Stomach (tissue), 8 donors: ENCODE measurements at regions not wholly inside any gene's neighbourhood (a gene's known extent, or its start where the extent isn't known, plus 50 kb on each side); places are given as distances from the start of the nearest gene placed in this dataset.
"Not testable (repeated sequence)": the region's sequence is repeated elsewhere in the genome, so short reads cannot be mapped to it uniquely, and the experiment has no call there.

Source experiments
- DNase-seq, 2 donors: peaks; one replicate each; pipeline versions ENCODE4 v3.0.0 to v3.0.0-alpha.2; 2013 to 2019
- H3K27ac ChIP-seq, 5 donors: fragments of 200-600 bp in 4 of 5; sonication (generic) in 4 of 5; one replicate each; pipeline ENCODE4 v1.5.1; 2013 to 2019; ENCODE audit warnings: mild to moderate bottlenecking in 1 of 5, moderate library complexity in 1 of 5
- H3K27me3 ChIP-seq, 3 donors: fragments of 200-600 bp; sonication (generic); one replicate each; pipeline ENCODE4 v1.5.1; 2017 to 2019; ENCODE audit warnings: mixed run types in 1 of 3
- H3K36me3 ChIP-seq, 4 donors: fragments of 200-600 bp; sonication (generic); 1 replicate in 3 of 4; 2 replicates in 1 of 4; pipeline ENCODE4 v1.5.1; 2016 to 2019
- H3K4me1 ChIP-seq, 4 donors: fragments of 200-600 bp; sonication (generic); one replicate each; pipeline ENCODE4 v1.5.1; 2016 to 2019
- H3K4me3 ChIP-seq, 4 donors: fragments of 200-600 bp; sonication (generic) in 3 of 4; one replicate each; pipeline ENCODE4 v1.5.1; 2016 to 2019; ENCODE audit warnings: mild to moderate bottlenecking in 1 of 4
- H3K9me3 ChIP-seq, 4 donors: fragments of 200-600 bp; sonication (generic); one replicate each; pipeline ENCODE4 v1.5.1; 2016 to 2019
- CTCF ChIP-seq, 7 experiments: fragments of 450-650 bp in 4 of 7; fragments of 200-600 bp in 3 of 7; sonication (generic) in 3 of 7; IDR thresholded peaks; one replicate each; pipeline ENCODE4 v1.5.1; 2016 to 2019; ENCODE audit warnings: antibody characterized with exemption in 7 of 7, control low read depth in 2 of 7, mild to moderate bottlenecking in 1 of 7
- EP300 ChIP-seq: sonication (generic); formaldehyde crosslinking; IDR thresholded peaks from one replicate; pipeline ENCODE4 v1.6.1; 2017; ENCODE audit warnings: antibody characterized with exemption
- POLR2A ChIP-seq, 4 donors: fragments of 450-650 bp; IDR thresholded peaks; one replicate each; pipeline ENCODE4 v1.6.1; 2016; ENCODE audit warnings: antibody characterized with exemption in 4 of 4, control low read depth in 2 of 4, mild to moderate bottlenecking in 1 of 4, moderate library complexity in 1 of 4
- POLR2AphosphoS5 ChIP-seq, 3 donors: sonication (generic); formaldehyde crosslinking; IDR thresholded peaks; one replicate each; pipeline ENCODE4 v1.6.1; 2016; ENCODE audit warnings: antibody characterized with exemption in 3 of 3
- WGBS, 5 donors: extraction: QIAGEN DNeasy Blood & Tissue Kit in 3 of 5; methylation state at CpG; one replicate each; pipeline versions ENCODE4 v1.1.5 to v1.1.7; 2013 to 2018; 5-methylcytosine and 5-hydroxymethylcytosine counted together
- intact Hi-C: fragments of 100-400 bp; cut with DNase I; formaldehyde crosslinking; loops from one replicate; pipeline ENCODE4 v1.15.1; 2023; ENCODE audit warnings: low total_unique reads
- donor health status: healthy with polysubstance abuse.
- donor health status: Bipolar disorder and iron deficiency.
- donor health status: healthy.

DNA sequence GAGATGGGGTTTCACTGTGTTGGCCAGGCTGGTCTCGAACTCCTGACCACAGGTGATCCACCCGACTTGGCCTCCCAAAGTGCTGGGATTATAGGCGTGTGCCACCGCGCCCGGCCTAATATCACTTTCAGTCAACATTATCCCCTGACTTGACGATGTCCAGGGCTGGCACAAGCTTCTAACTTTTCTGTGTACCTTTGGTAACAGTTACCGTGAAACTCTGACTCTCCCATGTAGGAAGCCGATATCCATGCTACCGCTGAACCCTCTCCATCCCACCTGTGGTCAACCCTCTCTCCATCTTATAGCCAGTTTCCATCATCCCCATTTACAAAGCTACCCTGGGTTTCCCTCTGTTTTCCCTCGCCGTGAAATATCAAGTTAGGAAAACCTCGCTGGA is 77.5 kb downstream of the CRLF2 start:
- no peak overlapping the region for H3K27ac ChIP-seq
- no peak for DNase-seq
- H3K9me3 ChIP-seq, result peaks cover 0 to 49% (median 11%) of the 10 kb centered on the region in 4 donors
- no peaks in the 10 kb centered on the region for H3K36me3 ChIP-seq
- no peaks in the 10 kb centered on the region for H3K4me1 ChIP-seq
- WGBS, 5 donors, result 87 to 92% (median 90%) methylated on average over 13 of the region's 13 CpGs
- no peak for TF ChIP-seq POLR2A (IDR thresholded peaks at IDR 0.05)
- no peak for TF ChIP-seq POLR2AphosphoS5 (IDR thresholded peaks at IDR 0.05)
- no peak for TF ChIP-seq CTCF (IDR thresholded peaks at IDR 0.05)
- no peak for TF ChIP-seq EP300
- intact Hi-C loops, result no loop called here
- H3K4me3 ChIP-seq, result no peak overlapping the region
- peaks cover 0 to under 1% (median 0%) of the 10 kb centered on the region in 3 donors for H3K27me3 ChIP-seq

GRCh38 chrX:1134156-1134555 is 78.3 kb downstream of the CRLF2 start:
- 82 to 85% (median 85%) methylated on average over 12 of the region's 12 CpGs for WGBS, 5 donors
- no peaks in the 10 kb centered on the region for H3K4me1 ChIP-seq
- intact Hi-C loops, result no loop called here
- no peak for DNase-seq
- no peaks in the 10 kb centered on the region for H3K36me3 ChIP-seq
- TF ChIP-seq POLR2AphosphoS5 (IDR thresholded peaks at IDR 0.05), result no peak
- H3K4me3 ChIP-seq, result no peak overlapping the region
- no peaks in the 10 kb centered on the region for H3K27me3 ChIP-seq
- no peak overlapping the region for H3K27ac ChIP-seq
- H3K9me3 ChIP-seq, result peaks cover 0 to 49% (median 9%) of the 10 kb centered on the region in 4 donors

GRCh38 chrX:1126738-1127137 is 85.7 kb downstream of the CRLF2 start:
- 64 to 68% (median 66%) methylated on average over 3 of the region's 3 CpGs for WGBS, 5 donors

GRCh38 chrX:1124531-1124930 is 87.9 kb downstream of the CRLF2 start:
- no peak for TF ChIP-seq POLR2A (IDR thresholded peaks at IDR 0.05)
- no peak overlapping the region for H3K27ac ChIP-seq
- peaks cover 0 to 5% (median 0%) of the 10 kb centered on the region in 4 donors for H3K9me3 ChIP-seq
- H3K4me3 ChIP-seq, result no peak overlapping the region
- peaks cover 0 to 14% (median 0%) of the 10 kb centered on the region in 3 donors for H3K27me3 ChIP-seq
- H3K4me1 ChIP-seq, result no peaks in the 10 kb centered on the region
- no peaks in the 10 kb centered on the region for H3K36me3 ChIP-seq
- intact Hi-C loops, result no loop called here
- WGBS, 5 donors, result 75 to 84% (median 79%) methylated on average over 11 of the region's 11 CpGs
- DNase-seq, result no peak

More at GRCh38 chrX:1126738-1127137, 85.7 kb downstream of the CRLF2 start:
- Histone ChIP-seq H3K9me3 (peaks cover 0 to 17% (median 5%) of the 10 kb centered on the region in 4 donors), H3K36me3 (no peaks in the 10 kb centered on the region), H3K27me3 (peaks cover 0 to 14% (median 0%) of the 10 kb centered on the region in 3 donors), H3K27ac (no peak overlapping the region), H3K4me3 (no peak overlapping the region), H3K4me1 (no peaks in the 10 kb centered on the region)
- no peak for DNase-seq
- intact Hi-C loops, result no loop called here
- TF ChIP-seq CTCF (IDR thresholded peaks at IDR 0.05), result no peak
- no peak for TF ChIP-seq POLR2AphosphoS5 (IDR thresholded peaks at IDR 0.05)
- no peak for TF ChIP-seq POLR2A (IDR thresholded peaks at IDR 0.05)
- no peak for TF ChIP-seq EP300

GRCh38 chrX:1122851-1123250 is 89.6 kb downstream of the CRLF2 start:
- H3K27ac ChIP-seq, H3K9me3 ChIP-seq, intact Hi-C loops, H3K36me3 ChIP-seq, H3K4me3 ChIP-seq, H3K4me1 ChIP-seq, DNase-seq: not testable (repeated sequence)
- WGBS, 5 donors, result 91 to 96% (median 93%) methylated on average over 12 of the region's 12 CpGs
- peaks cover 0 to 14% (median 0%) of the 10 kb centered on the region in 3 donors for H3K27me3 ChIP-seq

- no peak for DNase-seq
- Histone ChIP-seq H3K27me3 (peaks cover 0 to 14% (median 0%) of the 10 kb centered on the region in 3 donors), H3K4me1 (no peaks in the 10 kb centered on the region), H3K27ac (no peak overlapping the region), H3K9me3 (peaks cover 0 to 24% (median 0%) of the 10 kb centered on the region in 4 donors), H3K4me3 (no peak overlapping the region), H3K36me3 (no peaks in the 10 kb centered on the region)
- intact Hi-C loops, result no loop called here
- no peak for TF ChIP-seq EP300
- no peak for TF ChIP-seq POLR2AphosphoS5 (IDR thresholded peaks at IDR 0.05)
- no peak for TF ChIP-seq CTCF (IDR thresholded peaks at IDR 0.05)
- TF ChIP-seq POLR2A (IDR thresholded peaks at IDR 0.05), result no peak
- WGBS, 5 donors, result 22 to 36% (median 29%) methylated on average over 2 of the region's 2 CpGs
Measured at GRCh38 chrX:1119275-1119674, 93.2 kb downstream of the CRLF2 start.
